ENCODE measurements at regions not wholly inside any gene's neighbourhood (a gene's known extent, or its start where the extent isn't known, plus 50 kb on each side); places are given as distances from the start of the nearest gene placed in this dataset.

DNA sequence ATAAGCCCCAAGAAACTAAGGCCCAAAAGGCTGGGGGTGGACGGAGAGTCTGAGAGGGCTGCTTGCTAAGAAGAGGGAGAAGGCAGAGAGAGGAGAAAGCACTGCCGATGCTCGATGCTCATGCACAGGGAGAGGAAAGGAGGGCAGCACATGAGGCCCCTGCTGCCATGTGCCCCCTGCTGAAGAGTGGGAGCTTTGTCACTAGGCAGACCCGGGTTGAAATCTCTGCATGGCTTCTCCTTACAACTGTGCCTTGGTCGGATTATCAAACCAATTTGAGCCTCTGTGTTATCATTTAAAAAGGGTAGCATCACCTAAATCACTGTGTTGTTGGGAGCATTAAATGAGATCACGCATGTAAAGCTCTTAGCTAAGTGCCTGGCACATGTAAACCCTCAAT lies 330.5 kb downstream of the NXPE2 start:
- DNase-seq (ENCODE audit: low read depth in 2 of 2): no peak

DNA sequence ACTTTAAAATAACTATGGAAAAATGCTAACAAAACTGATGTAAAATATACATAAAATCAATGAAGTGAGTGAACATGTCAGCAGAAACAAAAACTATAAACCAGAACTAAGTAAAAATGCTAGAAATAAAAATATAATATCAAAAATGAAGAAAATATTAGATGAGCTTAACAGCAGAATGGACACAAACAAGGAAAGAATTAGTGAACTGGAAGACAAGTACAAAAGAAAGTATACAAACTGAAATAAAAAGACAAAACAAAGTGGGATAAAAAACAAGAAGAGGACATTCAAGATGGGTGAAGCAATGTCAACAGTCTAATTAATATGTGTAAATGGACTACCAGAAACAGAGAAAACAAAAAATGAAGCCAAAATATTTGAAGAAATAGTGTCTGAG lies 339.2 kb downstream of the NXPE2 start:
- DNase-seq (ENCODE audit: low read depth in 2 of 2): no peak

DNA sequence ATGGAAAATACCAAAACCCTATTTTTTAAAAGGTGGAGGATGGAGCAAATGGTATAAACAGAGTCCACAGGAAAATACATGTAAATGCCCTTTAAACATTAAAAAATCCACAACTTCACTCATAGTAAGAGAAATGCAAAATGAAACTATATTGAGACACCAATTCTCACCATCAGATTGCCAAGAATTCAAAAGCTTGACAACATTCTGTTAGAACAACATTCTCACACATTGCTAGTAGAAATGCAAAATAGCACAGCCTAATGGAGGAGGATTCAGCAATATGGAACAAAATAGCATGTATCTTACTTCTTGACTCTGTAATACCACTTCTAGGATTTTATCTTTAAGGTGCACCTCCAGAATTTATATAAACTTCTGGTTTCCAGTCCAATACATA lies 351.8 kb downstream of the NXPE2 start:
- DNase-seq (ENCODE audit: low read depth in 2 of 2): no peak

DNA sequence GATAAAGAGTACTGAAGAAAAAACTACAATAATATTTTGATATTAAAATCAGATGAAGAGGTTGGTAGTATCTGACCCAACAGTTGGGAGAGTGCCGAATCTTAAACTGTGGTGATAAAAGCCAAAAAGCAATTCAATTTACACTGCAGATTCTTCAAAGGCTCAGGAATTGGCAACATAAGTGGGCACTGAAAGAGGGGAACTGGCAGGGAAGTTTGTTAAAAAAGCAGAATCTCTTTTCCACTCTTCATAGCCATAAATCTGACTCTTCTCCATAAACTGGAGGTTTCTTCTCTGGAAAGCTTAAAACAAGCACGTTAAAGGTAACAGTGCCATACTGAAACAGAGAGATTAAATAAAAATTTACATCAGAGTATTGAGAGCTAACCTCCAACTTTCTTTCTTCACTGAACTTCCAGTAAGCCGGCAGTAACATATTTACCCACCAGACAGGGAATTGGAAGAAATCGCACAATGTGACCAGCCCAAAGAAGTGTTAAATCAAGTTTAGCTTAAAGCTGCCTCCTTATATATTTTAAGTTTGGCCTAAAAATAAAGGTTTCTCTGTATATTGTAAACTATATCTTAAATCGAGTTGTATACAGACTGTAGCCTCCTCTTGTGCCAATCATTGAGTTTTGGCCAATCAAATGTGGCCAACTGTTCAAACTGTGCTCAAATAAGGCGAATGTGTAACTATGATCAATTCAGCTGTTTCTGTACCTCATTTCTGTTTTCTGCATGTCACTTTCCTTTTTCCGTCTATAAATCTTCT lies 358.3 kb downstream of the NXPE2 start:
- DNase-seq (ENCODE audit: low read depth in 2 of 2): no peak

DNA sequence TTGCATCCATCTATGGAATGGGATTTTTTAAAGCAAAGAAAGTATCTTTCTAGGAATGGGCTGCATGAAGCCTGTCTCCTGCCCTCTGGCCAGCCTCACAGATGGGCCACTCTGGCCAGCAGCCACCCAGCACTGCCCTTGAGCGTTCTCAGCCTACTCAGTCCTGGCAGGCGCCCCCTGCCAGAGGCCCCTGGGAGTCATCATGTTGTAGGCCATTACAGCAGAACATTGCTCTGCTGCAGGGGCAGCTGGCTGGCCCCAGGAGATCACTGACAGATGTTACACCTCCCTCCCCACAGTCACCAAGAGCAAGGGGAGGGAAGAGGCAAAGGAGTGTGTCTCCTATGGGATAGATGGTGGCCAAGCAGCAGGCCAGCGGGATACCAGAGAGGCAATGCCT lies 363.7 kb downstream of the NXPE2 start:
- DNase-seq (ENCODE audit: low read depth in 2 of 2): no peak

DNA sequence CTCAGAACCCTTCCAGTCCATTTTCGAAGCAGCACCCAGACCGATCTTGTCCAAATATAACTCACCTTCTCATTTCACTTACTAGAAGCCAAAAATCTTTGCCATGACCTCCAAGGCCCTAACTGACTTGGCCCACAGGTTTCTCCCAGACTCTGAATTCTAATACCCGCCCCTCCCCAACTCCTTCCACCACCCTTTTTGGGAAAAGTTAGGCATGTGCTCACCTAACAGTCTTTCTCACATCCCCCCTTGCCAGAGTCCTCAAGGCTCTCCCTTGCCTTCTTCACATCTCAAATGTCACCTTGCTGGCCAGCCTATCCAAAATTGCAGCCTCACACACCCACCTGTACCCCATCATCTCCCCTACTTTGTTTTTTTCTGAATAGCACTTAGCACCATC lies 369.3 kb downstream of the NXPE2 start:
- no peak for DNase-seq (ENCODE audit: low read depth in 2 of 2)

DNA sequence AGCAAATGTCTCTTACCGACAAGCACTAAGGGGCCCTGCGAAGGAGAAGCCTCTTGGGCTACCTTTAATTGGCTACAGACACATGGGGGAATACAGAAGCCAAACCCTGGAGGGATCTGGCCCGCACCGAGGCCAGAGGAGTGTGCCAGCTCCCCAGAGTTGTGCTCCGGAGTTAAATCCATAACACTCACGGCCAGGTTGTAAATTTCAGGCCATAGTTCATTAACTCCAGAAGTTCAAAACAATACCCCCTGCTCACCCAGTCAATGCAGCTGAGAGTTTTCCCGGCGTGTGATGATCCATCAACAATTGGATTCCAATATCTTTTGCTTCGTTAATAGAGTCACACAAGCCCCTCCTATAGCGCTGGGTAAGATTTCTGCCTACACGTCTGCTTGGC lies 371.5 kb downstream of the NXPE2 start:
- DNase-seq (ENCODE audit: low read depth in 2 of 2): no peak

DNA sequence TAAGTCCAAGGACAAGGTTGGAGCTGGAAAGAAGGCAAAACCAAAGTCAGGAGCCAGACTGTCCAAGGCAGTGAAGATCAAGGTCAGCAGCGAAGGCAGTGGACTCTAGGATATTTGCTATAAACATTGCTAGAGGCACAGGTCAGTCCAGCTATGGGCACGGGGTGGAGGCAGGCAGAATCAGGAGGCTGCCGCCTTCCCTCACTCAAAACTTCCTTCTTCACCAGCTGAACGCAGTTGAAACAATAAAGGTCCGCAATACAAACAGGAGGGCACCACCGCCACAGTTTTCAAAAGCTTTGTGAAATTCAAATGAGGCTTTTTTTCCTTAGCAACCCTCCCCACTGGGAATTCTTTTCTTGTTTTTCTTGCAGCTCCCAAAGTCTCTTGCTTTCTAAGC lies 372.4 kb downstream of the NXPE2 start:
- no peak for DNase-seq (ENCODE audit: low read depth in 2 of 2)

DNA sequence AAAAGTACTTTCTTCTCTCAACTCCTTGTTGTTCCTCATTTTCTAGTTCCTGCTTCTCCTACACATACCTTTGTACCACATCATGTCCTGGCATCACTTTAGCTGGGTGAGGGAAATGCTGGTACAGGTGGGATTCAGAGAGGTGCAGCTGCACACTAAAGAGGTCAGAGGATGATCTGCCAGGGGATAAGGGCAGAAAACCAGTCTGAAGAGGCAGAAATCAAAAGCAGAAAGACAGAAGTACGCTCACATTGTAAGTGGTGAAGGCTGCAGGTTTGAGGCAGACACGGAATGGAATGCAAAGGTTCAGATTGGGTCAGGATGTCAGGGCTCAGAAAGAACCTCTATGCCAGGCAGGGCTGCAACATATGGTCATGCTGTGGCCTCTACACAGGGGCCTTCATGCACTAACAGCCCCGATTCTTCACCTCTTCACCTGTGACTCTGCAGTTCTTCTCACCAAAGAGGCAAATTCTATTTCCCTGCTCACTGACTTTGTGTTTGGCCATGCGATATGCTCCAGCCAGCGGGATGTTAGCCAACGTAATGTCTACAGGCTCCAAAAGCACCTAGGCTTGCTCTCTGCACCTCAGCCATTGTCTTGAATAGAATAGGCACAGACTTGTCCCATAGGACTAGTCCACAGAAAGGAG lies 373.7 kb downstream of the NXPE2 start:
- DNase-seq (ENCODE audit: low read depth in 2 of 2): no peak

DNA sequence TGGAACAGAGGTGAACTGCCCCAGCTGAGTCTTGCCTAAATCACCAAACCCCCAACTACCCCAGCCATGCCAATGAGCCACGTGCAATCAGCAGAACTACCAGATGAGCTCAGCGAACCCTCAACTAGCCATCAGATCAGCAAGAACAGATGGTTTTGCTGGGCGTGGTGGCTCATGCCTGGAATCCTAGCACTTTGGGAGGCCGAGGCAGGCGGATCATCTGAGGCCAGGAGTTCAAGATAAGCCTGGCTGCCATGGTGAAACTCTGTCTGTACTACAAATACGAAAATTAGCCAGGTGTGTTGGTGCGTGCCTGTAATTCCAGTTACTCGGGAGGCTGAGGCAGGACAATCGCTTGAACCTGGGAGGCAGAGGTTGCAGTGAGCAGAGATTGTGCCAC lies 374.3 kb downstream of the NXPE2 start:
- DNase-seq (ENCODE audit: low read depth in 2 of 2): no peak

DNA sequence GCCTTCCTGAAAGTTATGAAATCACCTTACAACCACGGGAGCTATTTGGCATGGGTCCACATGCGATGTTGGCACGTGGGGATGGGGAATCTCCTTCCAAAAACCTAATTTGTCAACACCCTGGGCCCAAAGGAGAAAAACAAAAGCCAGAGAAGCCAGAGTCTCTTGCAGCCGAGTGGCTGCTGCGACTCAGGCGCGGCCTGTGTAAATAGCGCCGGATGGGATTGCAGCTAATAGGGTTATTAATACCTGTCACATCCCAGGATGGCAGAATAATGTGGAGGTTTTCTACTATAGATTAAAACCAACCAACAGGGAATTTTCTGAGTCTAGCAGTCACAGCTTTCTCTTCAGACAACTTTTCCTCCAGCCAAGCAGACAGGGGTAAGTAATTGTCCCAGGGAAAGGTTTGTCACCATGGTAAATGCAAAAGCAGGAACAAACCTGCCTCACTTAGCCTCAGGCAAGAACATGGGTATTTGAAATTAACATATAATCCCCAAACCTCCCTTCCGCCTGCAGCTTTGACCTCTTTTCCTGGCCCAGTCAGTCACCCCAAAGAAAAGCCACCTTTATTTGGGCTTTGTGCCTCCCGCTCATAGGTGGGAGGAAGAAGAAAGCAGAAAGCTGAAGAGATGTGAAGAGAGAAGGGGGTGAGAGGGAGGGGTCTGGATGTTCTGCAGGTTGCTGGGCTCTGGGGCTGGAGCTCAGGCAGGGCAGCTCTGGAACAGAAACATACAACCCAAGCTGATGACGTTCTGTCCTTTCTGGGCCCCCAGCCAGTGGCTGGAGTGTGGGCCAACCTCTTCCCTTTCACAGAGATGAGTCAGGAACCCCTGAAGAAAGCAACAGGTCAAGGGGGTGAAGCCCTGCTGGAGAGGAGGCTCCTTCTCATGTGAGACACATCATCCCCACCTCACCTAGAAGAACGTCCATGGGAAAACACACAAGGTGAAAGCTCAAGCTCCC lies 376.5 kb downstream of the NXPE2 start:
- no peak for DNase-seq (ENCODE audit: low read depth in 2 of 2)

DNA sequence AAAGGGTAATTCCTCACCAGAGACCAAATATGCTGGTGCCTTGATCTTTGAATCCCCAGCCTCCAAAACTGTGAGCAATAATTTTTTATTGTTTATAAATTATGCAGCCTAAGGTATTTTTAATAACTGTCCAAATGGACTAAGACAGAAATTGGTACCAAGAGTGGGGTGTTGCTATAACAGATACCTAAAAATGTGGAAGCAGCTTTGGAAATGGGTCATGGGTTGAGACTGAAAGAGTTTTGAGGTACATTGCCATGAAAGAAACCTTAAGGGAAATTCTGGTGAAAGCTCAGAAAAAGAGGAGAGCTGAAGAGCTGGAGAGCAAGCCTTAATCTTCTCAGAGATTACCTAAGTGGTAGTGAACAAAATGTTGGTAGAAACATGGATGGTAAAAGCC lies 378.2 kb downstream of the NXPE2 start:
- no peak for DNase-seq (ENCODE audit: low read depth in 2 of 2)

DNA sequence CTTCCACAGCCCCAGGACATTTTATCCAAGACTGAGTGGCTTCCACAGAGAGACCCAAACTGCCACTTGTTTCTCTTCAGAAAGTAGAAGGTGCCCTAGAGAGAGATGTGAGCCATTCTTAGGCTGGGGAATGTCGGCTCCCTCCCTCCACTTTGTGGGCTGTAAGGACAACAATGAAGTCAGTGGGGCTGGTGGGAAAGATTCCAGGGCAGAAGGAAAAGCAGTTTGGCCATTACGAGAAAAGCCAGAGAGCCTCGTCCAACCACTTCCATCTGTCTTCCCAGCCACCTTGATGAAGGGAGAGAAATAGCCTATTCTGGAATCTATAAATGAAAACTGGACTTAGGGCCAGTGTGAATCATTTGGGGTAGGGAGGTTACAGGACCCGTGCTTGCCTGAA lies 382.5 kb downstream of the NXPE2 start:
- no peak for DNase-seq (ENCODE audit: low read depth in 2 of 2)

DNA sequence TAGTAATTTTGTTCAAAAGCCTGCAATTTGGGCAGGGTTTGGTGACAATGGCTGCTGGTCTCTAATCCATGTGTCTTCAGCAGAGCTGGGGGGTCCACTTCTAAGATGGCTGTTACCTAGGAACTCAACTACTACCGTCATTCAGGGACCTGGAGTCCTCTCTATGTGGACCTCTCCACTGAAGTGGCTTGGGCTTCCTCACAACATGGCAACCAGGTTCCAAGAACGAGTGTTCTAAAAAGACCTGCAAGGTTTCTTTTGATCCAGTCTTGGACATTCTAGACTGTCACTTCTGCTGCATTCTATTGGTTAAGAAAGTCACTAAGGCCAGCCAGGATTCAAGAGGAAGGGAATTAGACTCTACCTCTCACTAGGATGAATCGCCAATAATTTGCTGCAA lies 387.0 kb downstream of the NXPE2 start:
- no peak for DNase-seq (ENCODE audit: low read depth in 2 of 2)

DNA sequence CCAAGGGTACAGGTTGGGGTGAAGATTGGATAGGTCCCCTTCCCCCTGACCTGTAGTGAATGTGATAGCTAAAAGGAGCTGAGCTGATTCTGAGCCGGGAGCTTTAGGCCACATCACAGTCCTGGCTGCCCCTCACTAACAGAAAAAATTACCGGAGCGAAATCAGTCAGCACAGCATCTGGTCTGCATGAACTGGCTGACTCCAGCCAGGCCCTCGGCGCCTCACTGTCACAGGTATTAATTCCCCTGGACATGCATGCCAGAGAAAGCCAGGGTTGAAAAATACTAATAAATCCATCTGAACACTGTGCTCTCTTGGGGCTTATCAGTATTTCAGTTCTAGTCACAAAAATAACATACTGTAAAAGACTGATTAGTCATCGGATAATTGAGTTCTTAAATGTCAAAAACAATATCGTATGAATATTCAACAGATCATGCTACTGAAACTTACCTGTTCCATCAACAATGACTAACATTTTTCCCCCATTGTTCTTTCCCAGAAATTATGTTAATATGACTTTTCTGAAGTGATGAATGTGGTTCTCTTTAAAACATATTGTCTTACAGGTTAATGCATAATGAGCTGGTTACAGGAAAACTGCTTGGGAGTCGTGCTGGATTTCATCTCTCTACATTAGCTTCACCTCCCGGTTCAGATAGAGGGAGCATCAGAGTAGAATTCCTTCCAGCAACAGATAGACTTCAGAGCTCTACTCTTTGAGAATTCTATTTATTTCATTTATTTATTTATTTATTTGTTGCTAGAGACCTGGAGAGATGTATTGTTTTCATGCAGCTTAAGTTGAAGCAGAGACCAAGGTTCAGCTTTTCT lies 387.7 kb downstream of the NXPE2 start:
- no peak for DNase-seq (ENCODE audit: low read depth in 2 of 2)

DNA sequence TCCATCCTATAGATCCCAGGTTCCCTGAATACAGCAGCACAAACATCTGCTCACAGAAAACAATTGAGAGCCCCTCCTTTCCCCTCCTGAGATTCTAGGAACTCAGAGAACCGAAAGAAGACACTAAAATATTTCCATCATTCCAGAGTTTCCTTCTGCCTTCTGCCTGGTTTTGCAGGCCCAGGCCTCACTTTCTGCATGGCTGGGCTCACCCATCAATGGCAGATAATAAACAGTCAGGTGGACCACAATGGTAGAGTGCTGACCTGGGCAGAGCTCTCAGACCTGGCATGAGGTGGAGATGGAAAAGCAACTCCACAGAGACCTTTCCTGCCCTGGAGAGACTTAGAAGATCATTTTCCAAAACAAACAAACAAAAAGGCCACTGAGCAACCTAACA lies 389.1 kb downstream of the NXPE2 start:
- DNase-seq (ENCODE audit: low read depth in 2 of 2): no peak

DNA sequence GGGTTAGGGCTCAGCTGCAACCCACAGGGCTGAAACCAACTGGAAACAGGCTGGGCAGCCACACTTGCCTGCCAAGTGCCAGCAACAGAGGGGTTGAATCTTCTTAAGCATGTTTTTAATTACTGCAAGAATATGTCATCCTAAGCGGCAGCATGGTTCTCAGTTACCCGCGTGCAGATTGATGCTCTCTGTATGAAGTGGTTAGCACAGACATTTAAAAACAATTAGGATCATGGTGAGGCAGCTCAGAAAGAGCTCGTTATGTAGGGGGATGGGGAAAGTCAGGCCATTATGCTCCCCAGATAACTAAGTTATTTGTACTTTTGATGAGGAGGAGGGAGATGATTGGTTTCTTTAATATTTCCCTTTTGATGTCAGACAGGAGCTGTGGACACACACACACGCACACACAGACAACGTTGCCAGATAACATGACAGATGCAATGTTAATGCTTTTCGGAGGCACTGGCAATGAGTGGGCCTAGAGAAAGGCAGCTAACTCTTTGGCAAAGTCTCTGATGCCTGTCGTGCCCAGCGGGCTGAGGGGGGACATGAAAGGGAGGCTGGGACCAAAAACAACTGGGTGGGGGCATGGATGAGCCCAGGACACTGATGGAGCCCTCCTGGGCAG lies 389.7 kb downstream of the NXPE2 start:
- no peak for DNase-seq (ENCODE audit: low read depth in 2 of 2)

DNA sequence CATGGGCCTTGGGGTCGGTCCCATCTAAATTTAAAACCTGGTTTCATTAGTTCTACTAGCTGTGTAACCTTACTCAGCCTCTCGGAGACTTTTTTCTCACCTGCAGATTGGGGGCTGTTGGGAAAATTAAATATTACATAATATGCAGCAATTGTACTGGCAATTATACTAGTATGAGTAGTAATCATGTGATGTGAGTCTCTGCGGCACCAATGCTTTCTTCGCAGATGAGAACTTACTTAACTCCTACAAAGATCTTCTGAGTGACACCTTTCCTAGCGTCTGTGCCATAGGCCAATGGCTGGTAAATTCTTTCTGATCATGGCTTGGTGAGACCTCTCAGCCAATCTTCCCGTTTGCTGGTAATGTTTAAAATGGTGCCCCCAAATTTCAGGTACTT lies 391.3 kb downstream of the NXPE2 start:
- DNase-seq (ENCODE audit: low read depth in 2 of 2): no peak

DNA sequence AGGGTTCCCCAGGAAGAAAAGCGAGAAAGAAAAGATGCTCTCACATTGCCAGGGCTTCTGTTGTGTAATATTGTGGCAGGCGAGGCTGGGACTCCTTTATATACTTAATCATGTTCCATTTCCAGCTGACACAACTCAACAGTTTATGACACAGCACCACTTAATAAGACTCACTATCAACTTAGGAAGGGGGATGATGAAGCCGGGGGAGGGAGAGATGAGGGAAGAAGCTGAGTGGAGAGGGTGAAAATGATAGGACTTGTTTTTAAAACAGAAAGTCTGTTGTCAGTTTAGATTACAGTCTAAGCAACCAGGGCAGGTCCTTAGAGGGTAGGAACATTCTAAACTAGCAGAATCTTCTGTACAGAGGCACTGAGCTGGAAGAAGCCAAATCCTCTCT lies 397.0 kb downstream of the NXPE2 start:
- no peak for DNase-seq (ENCODE audit: low read depth in 2 of 2)

DNA sequence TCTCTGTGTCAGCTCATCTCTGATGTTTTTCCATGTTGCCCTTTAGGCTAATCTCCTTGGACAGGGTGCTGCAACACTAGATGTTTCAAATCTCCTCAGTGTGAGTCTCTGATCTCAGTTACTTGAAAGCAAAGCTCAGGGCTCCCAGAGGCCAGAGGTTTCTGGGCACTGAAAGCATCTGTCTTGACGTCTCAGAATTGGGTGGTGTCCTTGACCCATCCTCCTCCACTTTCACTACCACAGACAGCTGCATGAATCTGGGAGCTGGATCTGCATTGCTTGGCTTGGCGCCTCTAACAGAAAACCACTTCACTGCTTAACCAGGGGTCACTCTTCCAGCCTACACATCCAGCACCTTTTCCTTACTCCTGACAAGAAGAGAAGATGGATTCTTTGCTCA lies 399.4 kb downstream of the NXPE2 start:
- DNase-seq (ENCODE audit: low read depth in 2 of 2): no peak
